ENCODE measurements at regions not wholly inside any gene's neighbourhood (a gene's known extent, or its start where the extent isn't known, plus 50 kb on each side); places are given as distances from the start of the nearest gene placed in this dataset.

DNA sequence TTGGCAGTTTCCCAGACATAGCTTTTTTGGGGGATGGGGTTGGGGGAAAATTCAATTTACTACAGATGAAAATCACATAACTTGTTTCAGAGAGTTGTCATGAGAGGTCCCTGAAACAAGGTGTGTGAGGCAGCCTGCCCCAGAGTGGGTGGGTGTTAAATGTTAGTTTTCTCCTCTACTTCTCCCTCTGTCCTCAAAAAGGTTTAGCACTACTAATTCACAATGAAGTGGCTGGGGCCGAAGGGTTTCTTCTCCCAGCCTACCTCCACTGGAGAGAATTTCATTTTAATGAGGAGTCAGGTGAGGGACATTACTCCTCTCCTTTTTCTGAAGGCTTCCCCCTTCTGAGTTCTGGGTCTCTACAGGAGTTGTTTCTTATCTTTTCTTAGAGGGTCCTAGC lies 103.3 kb downstream of the C1orf94 start:
- TF ChIP-seq, protein P1, sequence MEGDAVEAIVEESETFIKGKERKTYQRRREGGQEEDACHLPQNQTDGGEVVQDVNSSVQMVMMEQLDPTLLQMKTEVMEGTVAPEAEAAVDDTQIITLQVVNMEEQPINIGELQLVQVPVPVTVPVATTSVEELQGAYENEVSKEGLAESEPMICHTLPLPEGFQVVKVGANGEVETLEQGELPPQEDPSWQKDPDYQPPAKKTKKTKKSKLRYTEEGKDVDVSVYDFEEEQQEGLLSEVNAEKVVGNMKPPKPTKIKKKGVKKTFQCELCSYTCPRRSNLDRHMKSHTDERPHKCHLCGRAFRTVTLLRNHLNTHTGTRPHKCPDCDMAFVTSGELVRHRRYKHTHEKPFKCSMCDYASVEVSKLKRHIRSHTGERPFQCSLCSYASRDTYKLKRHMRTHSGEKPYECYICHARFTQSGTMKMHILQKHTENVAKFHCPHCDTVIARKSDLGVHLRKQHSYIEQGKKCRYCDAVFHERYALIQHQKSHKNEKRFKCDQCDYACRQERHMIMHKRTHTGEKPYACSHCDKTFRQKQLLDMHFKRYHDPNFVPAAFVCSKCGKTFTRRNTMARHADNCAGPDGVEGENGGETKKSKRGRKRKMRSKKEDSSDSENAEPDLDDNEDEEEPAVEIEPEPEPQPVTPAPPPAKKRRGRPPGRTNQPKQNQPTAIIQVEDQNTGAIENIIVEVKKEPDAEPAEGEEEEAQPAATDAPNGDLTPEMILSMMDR (IDR thresholded peaks at IDR 0.05) = no peak
- Histone ChIP-seq H3K4me1 (no peaks in the 10 kb centered on the region), H3K9me3 (no peaks in the 10 kb centered on the region), H3K9ac (ENCODE audit: low read depth in 2 of 2, low read length in 2 of 2) (no peak overlapping the region), H3K36me3 (no peaks in the 10 kb centered on the region), H3K27me3 (no peaks in the 10 kb centered on the region), H3K4me3 (no peak overlapping the region), H3K27ac (no peak overlapping the region)
- DNase-seq = no peak
- intact Hi-C loops (cut with DNase I) = no loop called here

DNA sequence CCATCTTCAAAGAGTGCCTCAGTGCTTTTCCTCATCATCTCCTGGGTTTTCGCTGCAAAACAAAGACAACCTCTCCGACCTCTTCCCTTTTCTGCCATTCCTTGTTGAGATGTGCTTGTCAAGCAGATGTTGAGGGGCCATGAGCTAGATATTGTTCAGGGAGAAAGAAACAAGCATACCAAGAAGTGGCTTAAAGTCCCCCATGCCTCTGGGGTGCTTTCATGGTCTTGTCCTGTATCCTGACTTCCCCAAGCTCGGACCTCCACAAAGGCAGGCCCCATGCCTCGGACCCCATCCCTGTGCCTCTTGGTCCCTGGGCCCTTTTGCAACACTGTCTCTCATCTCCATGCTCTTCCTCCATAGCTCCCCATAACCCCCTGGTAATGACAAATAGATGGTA lies 103.8 kb downstream of the C1orf94 start:
- TF ChIP-seq, protein P1 (IDR thresholded peaks at IDR 0.05) = no peak
- H3K9ac ChIP-seq (ENCODE audit: low read depth in 2 of 2, low read length in 2 of 2) = no peak overlapping the region
- H3K4me3 ChIP-seq = no peak overlapping the region
- H3K9me3 ChIP-seq = no peaks in the 10 kb centered on the region
- H3K36me3 ChIP-seq = no peaks in the 10 kb centered on the region
- no peaks in the 10 kb centered on the region for H3K27me3 ChIP-seq
- intact Hi-C loops (cut with DNase I) = no loop called here
- no peaks in the 10 kb centered on the region for H3K4me1 ChIP-seq
- no peak overlapping the region for H3K27ac ChIP-seq
- DNase-seq = no peak

DNA sequence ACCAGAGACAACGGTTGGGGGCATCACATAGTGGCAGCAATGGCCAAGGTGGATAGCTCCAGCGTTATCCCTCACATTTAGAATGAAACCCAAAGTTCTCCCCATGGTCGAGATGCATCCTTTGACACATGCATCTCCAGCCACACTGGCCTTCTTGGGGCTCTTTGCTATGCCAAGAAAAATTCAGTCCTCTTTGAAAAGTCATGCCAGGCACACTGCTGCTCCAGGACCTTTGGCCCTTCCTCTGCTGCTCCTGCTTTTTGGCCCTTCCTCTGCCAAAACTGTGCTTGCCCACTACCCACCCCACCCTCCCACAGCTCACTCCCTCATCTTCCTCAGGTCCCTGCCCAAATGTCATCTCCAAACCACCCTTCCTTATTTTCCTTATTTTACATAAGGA lies 106.4 kb downstream of the C1orf94 start:
- no peak for DNase-seq
- Histone ChIP-seq H3K27ac (no peak overlapping the region), H3K4me3 (no peak overlapping the region), H3K9me3 (no peaks in the 10 kb centered on the region), H3K9ac (ENCODE audit: low read depth in 2 of 2, low read length in 2 of 2) (no peak overlapping the region), H3K36me3 (no peaks in the 10 kb centered on the region), H3K27me3 (no peaks in the 10 kb centered on the region), H3K4me1 (no peaks in the 10 kb centered on the region)
- intact Hi-C loops (cut with DNase I) = no loop called here
- TF ChIP-seq, protein P1 (IDR thresholded peaks at IDR 0.05) = no peak

DNA sequence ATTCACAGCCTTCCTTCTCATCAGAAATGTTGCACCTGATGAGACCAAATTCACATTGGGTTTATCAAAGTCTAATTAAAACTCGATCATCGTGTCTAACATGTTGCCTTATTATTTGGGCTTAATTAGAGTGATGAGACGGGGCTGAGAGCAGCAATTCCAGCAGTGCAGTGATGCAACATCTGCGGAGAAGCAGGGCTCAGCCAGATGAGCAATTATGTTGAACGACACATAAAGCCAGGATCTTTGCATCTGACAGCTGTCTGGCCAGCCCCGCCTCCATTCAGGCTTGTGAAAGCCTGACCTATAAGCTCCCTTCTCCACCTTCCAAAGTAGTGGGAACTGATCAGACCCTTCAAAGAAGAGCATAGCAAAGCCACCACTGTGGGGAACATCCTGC lies 109.8 kb downstream of the C1orf94 start:
- H3K9ac ChIP-seq (ENCODE audit: low read depth in 2 of 2, low read length in 2 of 2) = no peak overlapping the region
- TF ChIP-seq, protein P1 (IDR thresholded peaks at IDR 0.05) = no peak
- H3K36me3 ChIP-seq = no peaks in the 10 kb centered on the region
- no peak for DNase-seq
- no peaks in the 10 kb centered on the region for H3K4me1 ChIP-seq
- intact Hi-C loops (cut with DNase I) = no loop called here
- H3K27me3 ChIP-seq = no peaks in the 10 kb centered on the region
- no peak overlapping the region for H3K27ac ChIP-seq
- no peaks in the 10 kb centered on the region for H3K9me3 ChIP-seq
- no peak overlapping the region for H3K4me3 ChIP-seq

DNA sequence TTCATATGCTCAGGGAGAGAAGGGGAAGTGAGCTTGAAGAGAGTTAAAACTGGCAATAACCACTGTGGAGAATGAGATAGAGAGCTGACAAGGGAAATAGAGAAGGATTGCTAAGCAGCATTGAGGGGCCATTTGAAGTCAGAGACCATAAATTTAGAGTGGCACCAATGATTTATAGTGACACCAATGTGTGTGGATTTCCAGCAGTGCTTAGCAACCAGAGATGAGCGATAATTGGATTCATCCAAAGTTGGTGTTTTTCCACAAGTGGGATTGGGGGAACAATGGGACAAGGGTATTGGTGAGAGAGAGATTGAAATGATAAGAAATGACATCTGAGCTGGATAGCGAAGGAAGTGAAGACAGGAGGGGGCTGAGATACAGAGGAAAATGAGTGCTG lies 114.1 kb downstream of the C1orf94 start:
- H3K9ac ChIP-seq (ENCODE audit: low read depth in 2 of 2, low read length in 2 of 2) = no peak overlapping the region
- intact Hi-C loops (cut with DNase I) = no loop called here
- DNase-seq = no peak
- TF ChIP-seq, protein P1 (IDR thresholded peaks at IDR 0.05) = no peak
- H3K27ac ChIP-seq = no peak overlapping the region
- H3K27me3 ChIP-seq = no peaks in the 10 kb centered on the region
- H3K4me1 ChIP-seq = no peaks in the 10 kb centered on the region
- no peaks in the 10 kb centered on the region for H3K36me3 ChIP-seq
- no peaks in the 10 kb centered on the region for H3K9me3 ChIP-seq
- no peak overlapping the region for H3K4me3 ChIP-seq

DNA sequence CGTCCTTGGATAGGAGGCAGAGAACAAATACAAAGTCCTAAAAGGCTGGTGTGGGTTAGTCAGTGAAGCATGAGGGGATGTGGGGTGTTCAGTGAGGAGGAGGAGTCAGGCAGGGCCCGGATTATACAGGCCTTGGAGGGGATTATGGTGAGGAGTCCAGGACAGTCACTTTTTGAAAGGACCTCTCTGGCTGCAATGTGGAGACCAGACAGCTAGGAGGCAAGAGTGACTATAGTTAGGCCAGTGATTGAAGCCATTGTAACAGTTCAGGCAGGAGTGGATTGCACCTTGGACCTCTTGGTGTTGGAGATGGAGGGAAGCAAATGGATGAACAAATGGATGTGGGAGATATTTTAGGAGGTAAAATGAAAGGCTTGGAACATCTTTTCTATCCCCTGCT lies 115.8 kb downstream of the C1orf94 start:
- no peaks in the 10 kb centered on the region for H3K36me3 ChIP-seq
- no peaks in the 10 kb centered on the region for H3K4me1 ChIP-seq
- H3K9ac ChIP-seq (ENCODE audit: low read depth in 2 of 2, low read length in 2 of 2) = no peak overlapping the region
- no peak for DNase-seq
- no peak overlapping the region for H3K27ac ChIP-seq
- no peaks in the 10 kb centered on the region for H3K27me3 ChIP-seq
- TF ChIP-seq, protein P1 (IDR thresholded peaks at IDR 0.05) = no peak
- no peaks in the 10 kb centered on the region for H3K9me3 ChIP-seq
- intact Hi-C loops (cut with DNase I) = no loop called here
- no peak overlapping the region for H3K4me3 ChIP-seq
